Lower leg skin (tissue), 4 donors: ENCODE measurements at regions not wholly inside any gene's neighbourhood (a gene's known extent, or its start where the extent isn't known, plus 50 kb on each side); places are given as distances from the start of the nearest gene placed in this dataset.

ENCODE experiments used
- DNase-seq, 2 donors: peaks; one replicate each; pipeline ENCODE4 v3.0.0-alpha.2; 2019; ENCODE audit warnings: low spot score in 2 of 2
- H3K4me3 ChIP-seq: fragments of 200-600 bp; sonication (generic); 2 replicates; pipeline ENCODE4 v1.5.1; 2017; ENCODE audit warnings: mild to moderate bottlenecking, low read depth; ENCODE audit not compliant: poor library complexity, severe bottlenecking
- POLR2A ChIP-seq, 2 donors: fragments of 450-650 bp; IDR thresholded peaks; one replicate each; pipeline ENCODE4 v1.6.1; 2016 to 2017; ENCODE audit warnings: antibody characterized with exemption in 2 of 2, mild to moderate bottlenecking in 1 of 2, moderate library complexity in 1 of 2
- WGBS, 2 donors: methylation state at CpG; one replicate each; pipeline ENCODE4 v1.1.5; 2018; 5-methylcytosine and 5-hydroxymethylcytosine counted together
- intact Hi-C: fragments of 100-400 bp; cut with DNase I; formaldehyde crosslinking; loops from one replicate; pipeline ENCODE4 v1.15.0; 2023; ENCODE audit warnings: low total_unique reads
- TF ChIP-seq, protein P1 (sequence below), 3 donors: fragments of 450-650 bp; IDR thresholded peaks; one replicate each; pipeline ENCODE4 v1.5.1; 2016; ENCODE audit warnings: antibody characterized with exemption in 3 of 3, mild to moderate bottlenecking in 3 of 3, moderate library complexity in 2 of 3

DNA sequence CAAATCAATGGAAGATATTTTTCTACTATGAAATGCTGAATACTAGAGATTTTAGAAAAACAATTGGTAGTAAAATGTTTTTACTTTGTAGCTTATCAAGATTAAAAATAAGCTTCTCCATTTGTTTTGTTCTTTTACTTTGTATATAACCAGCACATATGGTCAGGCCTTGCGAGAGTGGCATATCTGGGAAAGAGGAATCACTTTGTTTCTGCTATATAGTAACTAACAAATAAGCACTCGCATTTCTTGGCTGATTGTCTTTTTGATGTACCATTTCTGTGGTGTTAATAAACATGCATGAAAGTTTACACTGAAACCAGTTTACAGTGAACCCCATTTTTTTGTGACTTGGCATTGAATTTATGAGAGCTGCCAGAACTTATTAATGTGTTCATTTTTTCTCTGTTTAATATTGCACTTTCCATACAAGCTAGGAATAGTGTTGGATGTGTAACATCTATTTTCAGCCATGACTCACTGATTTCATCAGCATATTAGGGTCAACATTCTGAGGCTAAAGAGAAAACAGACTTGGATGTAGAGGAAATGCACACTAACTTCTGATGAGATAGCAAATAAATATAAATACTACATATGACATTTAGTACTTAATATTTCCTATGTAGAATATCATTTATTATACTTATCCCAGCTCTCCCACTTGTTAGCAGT, 635.5 kb downstream of the KCNH5 start:
- WGBS, 2 donors: 70 to 79% methylated on average over 2 of the region's 2 CpGs
- TF ChIP-seq, protein P1, sequence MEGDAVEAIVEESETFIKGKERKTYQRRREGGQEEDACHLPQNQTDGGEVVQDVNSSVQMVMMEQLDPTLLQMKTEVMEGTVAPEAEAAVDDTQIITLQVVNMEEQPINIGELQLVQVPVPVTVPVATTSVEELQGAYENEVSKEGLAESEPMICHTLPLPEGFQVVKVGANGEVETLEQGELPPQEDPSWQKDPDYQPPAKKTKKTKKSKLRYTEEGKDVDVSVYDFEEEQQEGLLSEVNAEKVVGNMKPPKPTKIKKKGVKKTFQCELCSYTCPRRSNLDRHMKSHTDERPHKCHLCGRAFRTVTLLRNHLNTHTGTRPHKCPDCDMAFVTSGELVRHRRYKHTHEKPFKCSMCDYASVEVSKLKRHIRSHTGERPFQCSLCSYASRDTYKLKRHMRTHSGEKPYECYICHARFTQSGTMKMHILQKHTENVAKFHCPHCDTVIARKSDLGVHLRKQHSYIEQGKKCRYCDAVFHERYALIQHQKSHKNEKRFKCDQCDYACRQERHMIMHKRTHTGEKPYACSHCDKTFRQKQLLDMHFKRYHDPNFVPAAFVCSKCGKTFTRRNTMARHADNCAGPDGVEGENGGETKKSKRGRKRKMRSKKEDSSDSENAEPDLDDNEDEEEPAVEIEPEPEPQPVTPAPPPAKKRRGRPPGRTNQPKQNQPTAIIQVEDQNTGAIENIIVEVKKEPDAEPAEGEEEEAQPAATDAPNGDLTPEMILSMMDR (IDR thresholded peaks at IDR 0.05): no peak
- no peak for TF ChIP-seq POLR2A (IDR thresholded peaks at IDR 0.05)
- no peak overlapping the region for H3K4me3 ChIP-seq
- no peak for DNase-seq
- intact Hi-C loops: no loop called here

DNA sequence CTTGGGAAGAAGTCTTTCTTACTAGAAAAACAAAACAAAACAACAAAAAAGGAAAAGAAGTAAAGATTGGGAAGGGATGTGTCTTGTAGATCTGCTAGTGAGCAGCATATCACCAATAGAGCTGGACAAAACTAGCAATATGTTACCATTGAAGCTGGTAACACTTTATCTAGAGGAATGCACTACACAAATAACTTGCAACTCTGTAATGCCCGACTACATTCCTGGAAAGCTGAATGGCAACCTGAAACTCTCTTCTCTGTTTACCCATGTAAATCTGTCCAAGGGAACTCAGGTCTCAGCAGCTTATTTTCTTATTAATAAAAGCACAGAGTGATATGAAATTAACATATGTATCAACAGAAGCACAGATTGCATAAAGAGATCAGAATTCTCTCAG, 624.4 kb downstream of the KCNH5 start:
- 45 to 59% methylated on average over 1 of the region's 1 CpG for WGBS, 2 donors
- intact Hi-C loops: no loop called here
- no peak overlapping the region for H3K4me3 ChIP-seq
- DNase-seq: no peak
- TF ChIP-seq, protein P1 (IDR thresholded peaks at IDR 0.05): no peak
- TF ChIP-seq POLR2A (IDR thresholded peaks at IDR 0.05): no peak

DNA sequence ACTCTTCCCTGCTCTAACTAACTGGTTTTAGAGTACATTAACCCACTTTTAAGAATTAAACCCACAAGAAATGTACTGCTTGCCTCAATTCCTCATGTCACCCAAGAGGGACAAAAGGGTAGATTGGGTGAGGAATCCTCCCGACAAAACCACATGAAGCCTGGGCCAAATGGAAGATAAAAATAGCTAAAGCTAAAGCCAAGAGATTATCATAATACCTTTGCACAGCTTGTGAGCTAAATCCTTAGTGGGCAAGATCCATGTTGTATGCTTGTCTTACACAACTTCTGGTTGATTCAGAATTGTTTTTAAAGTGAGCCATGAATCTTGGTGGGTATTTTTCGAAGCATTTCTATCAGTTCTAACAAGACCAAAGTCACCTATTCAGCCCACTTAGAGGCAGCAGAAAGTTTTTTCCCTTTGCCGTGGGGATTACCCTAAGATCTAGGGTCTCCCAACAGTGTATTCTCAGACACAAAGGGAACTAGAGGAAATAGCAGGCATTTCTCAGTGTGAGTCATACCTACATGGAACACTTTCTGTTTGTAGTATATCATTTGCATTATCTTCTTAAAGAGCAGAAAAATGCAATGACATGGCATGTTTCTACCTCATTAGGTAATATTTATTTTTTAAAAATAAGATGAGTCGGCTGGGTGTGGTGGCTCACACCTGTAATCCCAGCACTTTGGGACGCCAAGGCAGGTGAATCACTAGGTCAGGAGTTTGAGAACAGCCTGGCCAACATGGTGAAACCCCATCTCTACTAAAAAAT, 616.6 kb downstream of the KCNH5 start:
- intact Hi-C loops: no loop called here
- 69 to 75% methylated on average over 5 of the region's 5 CpGs for WGBS, 2 donors
- no peak overlapping the region for H3K4me3 ChIP-seq
- TF ChIP-seq POLR2A (IDR thresholded peaks at IDR 0.05): no peak
- TF ChIP-seq, protein P1 (IDR thresholded peaks at IDR 0.05): no peak
- DNase-seq: no peak

DNA sequence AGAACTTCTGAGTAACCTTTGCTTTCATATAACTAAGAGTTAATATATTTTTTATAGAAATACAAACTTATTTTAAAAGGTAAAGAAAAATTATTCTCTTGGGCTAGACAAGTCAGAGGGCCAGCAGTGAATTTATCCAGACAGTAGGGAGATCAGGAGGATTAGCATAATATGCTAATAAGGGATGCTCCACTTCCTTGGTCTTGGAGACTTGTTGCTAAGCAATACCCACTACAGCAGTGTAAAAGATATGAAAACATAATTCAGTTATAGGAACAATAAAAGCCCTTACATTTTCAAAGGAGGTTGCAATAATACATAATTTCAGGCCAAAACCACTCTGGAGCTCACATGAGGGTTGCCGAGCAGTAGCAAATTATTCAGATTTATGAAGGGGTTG, 615.6 kb downstream of the KCNH5 start:
- intact Hi-C loops: no loop called here
- no peak for DNase-seq
- 90 to 92% methylated on average over 1 of the region's 1 CpG for WGBS, 2 donors
- no peak overlapping the region for H3K4me3 ChIP-seq
- TF ChIP-seq POLR2A (IDR thresholded peaks at IDR 0.05): no peak
- TF ChIP-seq, protein P1 (IDR thresholded peaks at IDR 0.05): no peak

DNA sequence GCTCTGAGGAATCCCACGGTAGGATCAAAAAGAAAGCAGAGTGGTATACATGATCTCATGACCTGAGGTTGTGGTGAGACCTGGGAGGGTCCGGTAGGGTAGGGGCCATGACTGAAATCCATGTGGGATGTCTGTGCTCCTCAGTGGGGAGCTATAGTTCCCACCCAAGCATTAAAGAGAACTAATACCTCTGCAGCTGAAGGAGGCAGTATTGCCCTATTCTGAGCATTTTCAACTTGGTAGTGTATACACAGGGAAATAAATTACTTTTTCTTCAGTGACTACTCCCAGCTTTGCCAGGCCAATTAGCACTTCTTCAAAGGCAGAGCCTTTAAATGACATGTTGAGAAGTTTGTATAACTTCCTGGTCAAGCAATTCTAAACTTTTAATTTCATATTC, 613.8 kb downstream of the KCNH5 start:
- TF ChIP-seq, protein P1 (IDR thresholded peaks at IDR 0.05): no peak
- TF ChIP-seq POLR2A (IDR thresholded peaks at IDR 0.05): no peak
- H3K4me3 ChIP-seq: no peak overlapping the region
- DNase-seq: no peak
- 66 to 84% methylated on average over 2 of the region's 2 CpGs for WGBS, 2 donors
- intact Hi-C loops: no loop called here
